ENCODE measurements at regions not wholly inside any gene's neighbourhood (a gene's known extent, or its start where the extent isn't known, plus 50 kb on each side); places are given as distances from the start of the nearest gene placed in this dataset.

GRCh38 chr1:50333595-50333974 is 89.7 kb downstream of the DMRTA2 start (continued):
- TF ChIP-seq, protein P1, sequence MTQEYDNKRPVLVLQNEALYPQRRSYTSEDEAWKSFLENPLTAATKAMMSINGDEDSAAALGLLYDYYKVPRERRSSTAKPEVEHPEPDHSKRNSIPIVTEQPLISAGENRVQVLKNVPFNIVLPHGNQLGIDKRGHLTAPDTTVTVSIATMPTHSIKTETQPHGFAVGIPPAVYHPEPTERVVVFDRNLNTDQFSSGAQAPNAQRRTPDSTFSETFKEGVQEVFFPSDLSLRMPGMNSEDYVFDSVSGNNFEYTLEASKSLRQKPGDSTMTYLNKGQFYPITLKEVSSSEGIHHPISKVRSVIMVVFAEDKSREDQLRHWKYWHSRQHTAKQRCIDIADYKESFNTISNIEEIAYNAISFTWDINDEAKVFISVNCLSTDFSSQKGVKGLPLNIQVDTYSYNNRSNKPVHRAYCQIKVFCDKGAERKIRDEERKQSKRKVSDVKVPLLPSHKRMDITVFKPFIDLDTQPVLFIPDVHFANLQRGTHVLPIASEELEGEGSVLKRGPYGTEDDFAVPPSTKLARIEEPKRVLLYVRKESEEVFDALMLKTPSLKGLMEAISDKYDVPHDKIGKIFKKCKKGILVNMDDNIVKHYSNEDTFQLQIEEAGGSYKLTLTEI (CRISPR knock-in tag; conservative IDR thresholded peaks at IDR 0.05), result no peak
- TF ChIP-seq HOMEZ (CRISPR knock-in tag; IDR thresholded peaks at IDR 0.05; ENCODE audit: low read depth) (no peak), GZF1 (CRISPR knock-in tag; IDR thresholded peaks at IDR 0.05) (no peak), ZNF570 (CRISPR knock-in tag; IDR thresholded peaks at IDR 0.05; ENCODE audit: borderline replicate concordance) (no peak), NONO (IDR thresholded peaks at IDR 0.05) (no peak), NONO (CRISPR knock-in tag; conservative IDR thresholded peaks at IDR 0.05) (0 out of 2 replicates have a peak, but pooled peaks have one; percentile 31), MTF2 (CRISPR knock-in tag; IDR thresholded peaks at IDR 0.05; ENCODE audit: borderline replicate concordance) (no peak), ZNF33B (CRISPR knock-in tag; IDR thresholded peaks at IDR 0.05) (no peak), MXD4 (CRISPR knock-in tag; IDR thresholded peaks at IDR 0.05) (no peak), ARNTL (CRISPR knock-in tag; IDR thresholded peaks at IDR 0.05) (no peak), HNRNPLL (IDR thresholded peaks at IDR 0.05; ENCODE audit: low read depth, low read length, poor library complexity, severe bottlenecking) (peak; percentile 58), ZNF768 (CRISPR knock-in tag; IDR thresholded peaks at IDR 0.05) (no peak), ZNF503 (CRISPR knock-in tag; IDR thresholded peaks at IDR 0.05) (no peak), ZNF569 (CRISPR knock-in tag; IDR thresholded peaks at IDR 0.05; ENCODE audit: borderline replicate concordance) (no peak), STAG1 (CRISPR knock-in tag; IDR thresholded peaks at IDR 0.05) (peak; percentile 51), NFIC (IDR thresholded peaks at IDR 0.05; ENCODE audit: low read length) (no peak), DDIT3 (CRISPR knock-in tag; IDR thresholded peaks at IDR 0.05) (no peak), GATA4 (IDR thresholded peaks at IDR 0.05; ENCODE audit: borderline replicate concordance, low read depth) (no peak), ZNF10 (CRISPR knock-in tag; IDR thresholded peaks at IDR 0.05; ENCODE audit: borderline replicate concordance, low read depth) (no peak), LBX2 (CRISPR knock-in tag; IDR thresholded peaks at IDR 0.05; ENCODE audit: borderline replicate concordance) (no peak), TCF7 (IDR thresholded peaks at IDR 0.05; ENCODE audit: low read depth) (no peak), ZFY (CRISPR knock-in tag; IDR thresholded peaks at IDR 0.05) (no peak)
- TF ChIP-seq, protein P2, sequence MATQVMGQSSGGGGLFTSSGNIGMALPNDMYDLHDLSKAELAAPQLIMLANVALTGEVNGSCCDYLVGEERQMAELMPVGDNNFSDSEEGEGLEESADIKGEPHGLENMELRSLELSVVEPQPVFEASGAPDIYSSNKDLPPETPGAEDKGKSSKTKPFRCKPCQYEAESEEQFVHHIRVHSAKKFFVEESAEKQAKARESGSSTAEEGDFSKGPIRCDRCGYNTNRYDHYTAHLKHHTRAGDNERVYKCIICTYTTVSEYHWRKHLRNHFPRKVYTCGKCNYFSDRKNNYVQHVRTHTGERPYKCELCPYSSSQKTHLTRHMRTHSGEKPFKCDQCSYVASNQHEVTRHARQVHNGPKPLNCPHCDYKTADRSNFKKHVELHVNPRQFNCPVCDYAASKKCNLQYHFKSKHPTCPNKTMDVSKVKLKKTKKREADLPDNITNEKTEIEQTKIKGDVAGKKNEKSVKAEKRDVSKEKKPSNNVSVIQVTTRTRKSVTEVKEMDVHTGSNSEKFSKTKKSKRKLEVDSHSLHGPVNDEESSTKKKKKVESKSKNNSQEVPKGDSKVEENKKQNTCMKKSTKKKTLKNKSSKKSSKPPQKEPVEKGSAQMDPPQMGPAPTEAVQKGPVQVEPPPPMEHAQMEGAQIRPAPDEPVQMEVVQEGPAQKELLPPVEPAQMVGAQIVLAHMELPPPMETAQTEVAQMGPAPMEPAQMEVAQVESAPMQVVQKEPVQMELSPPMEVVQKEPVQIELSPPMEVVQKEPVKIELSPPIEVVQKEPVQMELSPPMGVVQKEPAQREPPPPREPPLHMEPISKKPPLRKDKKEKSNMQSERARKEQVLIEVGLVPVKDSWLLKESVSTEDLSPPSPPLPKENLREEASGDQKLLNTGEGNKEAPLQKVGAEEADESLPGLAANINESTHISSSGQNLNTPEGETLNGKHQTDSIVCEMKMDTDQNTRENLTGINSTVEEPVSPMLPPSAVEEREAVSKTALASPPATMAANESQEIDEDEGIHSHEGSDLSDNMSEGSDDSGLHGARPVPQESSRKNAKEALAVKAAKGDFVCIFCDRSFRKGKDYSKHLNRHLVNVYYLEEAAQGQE (IDR thresholded peaks at IDR 0.05; ENCODE audit: borderline replicate concordance in 1 of 2, low read depth in 1 of 2, low read length in 2 of 2), result no peak
